Peyer's patch (tissue), 4 donors: ENCODE measurements at regions not wholly inside any gene's neighbourhood (a gene's known extent, or its start where the extent isn't known, plus 50 kb on each side); places are given as distances from the start of the nearest gene placed in this dataset.

Source experiments
- POLR2A ChIP-seq, 2 donors: fragments of 450-650 bp; IDR thresholded peaks; one replicate each; pipeline ENCODE4 v1.5.1; 2017; ENCODE audit warnings: antibody characterized with exemption in 2 of 2, mild to moderate bottlenecking in 2 of 2, moderate library complexity in 2 of 2
- TF ChIP-seq, protein P1 (sequence below), 6 experiments: fragments of 450-650 bp in 4 of 6; fragments of 200-600 bp in 2 of 6; sonication (generic) in 1 of 6; IDR thresholded peaks; one replicate each; pipeline ENCODE4 v1.5.1; 2017 to 2019; ENCODE audit warnings: antibody characterized with exemption in 6 of 6, mild to moderate bottlenecking in 3 of 6, moderate library complexity in 1 of 6

DNA sequence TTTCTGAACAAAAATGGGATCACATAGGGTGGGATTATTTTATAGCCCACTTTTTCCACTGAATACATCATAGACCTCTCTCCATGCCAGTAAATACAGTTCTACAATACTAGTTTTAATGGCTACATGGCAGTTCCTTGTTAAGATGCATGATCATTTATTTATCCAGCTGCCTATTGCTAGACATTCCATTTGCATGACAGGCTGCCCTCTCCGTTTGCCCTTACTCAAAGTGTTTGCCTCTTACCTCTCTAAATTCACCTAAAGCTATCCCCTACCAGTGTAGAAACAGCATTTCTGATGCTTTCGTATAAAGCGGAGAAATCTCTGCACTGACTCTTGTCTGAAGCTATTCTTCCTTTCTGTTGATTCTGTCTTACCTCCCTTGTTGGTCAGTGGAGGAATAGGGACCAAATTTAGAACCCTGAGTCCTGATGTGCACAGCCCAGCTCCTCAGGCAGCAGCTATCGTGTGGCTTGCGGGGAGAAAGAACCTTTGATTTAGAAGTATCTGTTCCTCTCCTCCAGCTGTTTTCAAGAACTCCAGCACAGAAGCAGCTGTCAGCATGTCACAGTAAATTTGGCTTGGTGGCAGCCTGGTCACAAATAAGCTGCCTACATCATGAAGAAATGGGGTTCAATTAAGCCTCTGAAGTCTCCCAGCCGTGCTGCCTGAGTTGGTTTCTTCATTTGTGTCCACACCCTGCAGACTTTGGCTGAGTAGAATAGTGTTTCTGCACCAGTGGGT lies 337.3 kb downstream of the PRDM2 start:
- no peak for TF ChIP-seq POLR2A (IDR thresholded peaks at IDR 0.05)
- TF ChIP-seq, protein P1, sequence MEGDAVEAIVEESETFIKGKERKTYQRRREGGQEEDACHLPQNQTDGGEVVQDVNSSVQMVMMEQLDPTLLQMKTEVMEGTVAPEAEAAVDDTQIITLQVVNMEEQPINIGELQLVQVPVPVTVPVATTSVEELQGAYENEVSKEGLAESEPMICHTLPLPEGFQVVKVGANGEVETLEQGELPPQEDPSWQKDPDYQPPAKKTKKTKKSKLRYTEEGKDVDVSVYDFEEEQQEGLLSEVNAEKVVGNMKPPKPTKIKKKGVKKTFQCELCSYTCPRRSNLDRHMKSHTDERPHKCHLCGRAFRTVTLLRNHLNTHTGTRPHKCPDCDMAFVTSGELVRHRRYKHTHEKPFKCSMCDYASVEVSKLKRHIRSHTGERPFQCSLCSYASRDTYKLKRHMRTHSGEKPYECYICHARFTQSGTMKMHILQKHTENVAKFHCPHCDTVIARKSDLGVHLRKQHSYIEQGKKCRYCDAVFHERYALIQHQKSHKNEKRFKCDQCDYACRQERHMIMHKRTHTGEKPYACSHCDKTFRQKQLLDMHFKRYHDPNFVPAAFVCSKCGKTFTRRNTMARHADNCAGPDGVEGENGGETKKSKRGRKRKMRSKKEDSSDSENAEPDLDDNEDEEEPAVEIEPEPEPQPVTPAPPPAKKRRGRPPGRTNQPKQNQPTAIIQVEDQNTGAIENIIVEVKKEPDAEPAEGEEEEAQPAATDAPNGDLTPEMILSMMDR (IDR thresholded peaks at IDR 0.05) = no peak
